K562 (cell line): ENCODE measurements at regions not wholly inside any gene's neighbourhood (a gene's known extent, or its start where the extent isn't known, plus 50 kb on each side); places are given as distances from the start of the nearest gene placed in this dataset.

Experiments
- CHD2 ChIP-seq: IDR thresholded peaks from 2 replicates; pipeline ENCODE4 v1.6.1; 2011; ENCODE audit warnings: low read depth, low read length
- JUN ChIP-seq, 2 experiments: sonication (generic) in 1 of 2; formaldehyde crosslinking in 1 of 2; IDR thresholded peaks; 2 replicates each; pipeline versions ENCODE4 v1.6.1 to v1.8.0; 2012 to 2022; ENCODE audit warnings: borderline replicate concordance in 2 of 2, mild to moderate bottlenecking in 2 of 2, improper control_type of control experiment in 1 of 2, low read depth in 1 of 2, low read length in 1 of 2, missing genetic modification reagents in 1 of 2
- REST ChIP-seq, 2 experiments: fragments of 450-650 bp; formaldehyde crosslinking in 1 of 2; IDR thresholded peaks; 2 replicates each; pipeline versions ENCODE4 v1.4.0 to v1.6.1; 2014 to 2020; ENCODE audit warnings: mild to moderate bottlenecking in 2 of 2, borderline replicate concordance in 1 of 2, low read depth in 1 of 2
- ZNF668 ChIP-seq: fragments of 250-450 bp; sonication (Bioruptor Pico); IDR thresholded peaks from 2 replicates; pipeline ENCODE4 v1.8.0; 2022; ENCODE audit warnings: mild to moderate bottlenecking, inconsistent platforms
- TF ChIP-seq, protein P1 (sequence below): fragments of 450-650 bp; IDR thresholded peaks from 2 replicates; pipeline ENCODE4 v1.6.1; 2018; ENCODE audit not compliant: partially characterized antibody

DNA sequence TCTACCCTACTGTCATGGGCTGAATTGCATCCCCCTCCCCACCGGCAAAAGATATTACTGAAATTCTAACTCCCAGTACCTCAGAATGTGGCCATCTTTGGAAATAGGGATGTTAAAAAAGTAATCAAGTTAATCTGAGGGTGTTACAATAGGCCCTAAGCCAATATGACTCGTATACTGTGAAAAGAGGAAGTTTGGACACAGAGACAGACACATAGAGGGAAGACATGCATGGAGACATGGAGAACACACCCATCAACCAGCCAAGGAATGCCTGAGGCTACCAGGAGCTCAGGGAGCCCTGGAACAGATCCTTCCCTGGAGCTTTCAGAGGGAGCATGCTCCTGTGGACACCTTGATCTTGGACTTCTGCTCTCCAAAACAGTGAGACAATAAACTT, 138.2 kb upstream of the ADO start:
- TF ChIP-seq, protein P1, sequence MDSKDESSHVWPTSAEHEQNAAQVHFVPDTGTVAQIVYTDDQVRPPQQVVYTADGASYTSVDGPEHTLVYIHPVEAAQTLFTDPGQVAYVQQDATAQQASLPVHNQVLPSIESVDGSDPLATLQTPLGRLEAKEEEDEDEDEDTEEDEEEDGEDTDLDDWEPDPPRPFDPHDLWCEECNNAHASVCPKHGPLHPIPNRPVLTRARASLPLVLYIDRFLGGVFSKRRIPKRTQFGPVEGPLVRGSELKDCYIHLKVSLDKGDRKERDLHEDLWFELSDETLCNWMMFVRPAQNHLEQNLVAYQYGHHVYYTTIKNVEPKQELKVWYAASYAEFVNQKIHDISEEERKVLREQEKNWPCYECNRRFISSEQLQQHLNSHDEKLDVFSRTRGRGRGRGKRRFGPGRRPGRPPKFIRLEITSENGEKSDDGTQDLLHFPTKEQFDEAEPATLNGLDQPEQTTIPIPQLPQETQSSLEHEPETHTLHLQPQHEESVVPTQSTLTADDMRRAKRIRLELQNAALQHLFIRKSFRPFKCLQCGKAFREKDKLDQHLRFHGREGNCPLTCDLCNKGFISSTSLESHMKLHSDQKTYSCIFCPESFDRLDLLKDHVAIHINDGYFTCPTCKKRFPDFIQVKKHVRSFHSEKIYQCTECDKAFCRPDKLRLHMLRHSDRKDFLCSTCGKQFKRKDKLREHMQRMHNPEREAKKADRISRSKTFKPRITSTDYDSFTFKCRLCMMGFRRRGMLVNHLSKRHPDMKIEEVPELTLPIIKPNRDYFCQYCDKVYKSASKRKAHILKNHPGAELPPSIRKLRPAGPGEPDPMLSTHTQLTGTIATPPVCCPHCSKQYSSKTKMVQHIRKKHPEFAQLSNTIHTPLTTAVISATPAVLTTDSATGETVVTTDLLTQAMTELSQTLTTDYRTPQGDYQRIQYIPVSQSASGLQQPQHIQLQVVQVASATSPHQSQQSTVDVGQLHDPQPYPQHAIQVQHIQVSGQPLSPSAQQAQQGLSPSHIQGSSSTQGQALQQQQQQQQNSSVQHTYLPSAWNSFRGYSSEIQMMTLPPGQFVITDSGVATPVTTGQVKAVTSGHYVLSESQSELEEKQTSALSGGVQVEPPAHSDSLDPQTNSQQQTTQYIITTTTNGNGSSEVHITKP = no peak
- TF ChIP-seq ZNF668 (CRISPR knock-in tag) (no peak), CHD2 (no peak), REST (IDR thresholded peaks at IDR 0.05; ENCODE audit: borderline replicate concordance) (no peak), REST (CRISPR knock-in tag; IDR thresholded peaks at IDR 0.05; ENCODE audit: low read depth) (no peak), JUN (IDR thresholded peaks at IDR 0.05; ENCODE audit: borderline replicate concordance, low read depth, low read length) (no peak), JUN (CRISPR knock-in tag; IDR thresholded peaks at IDR 0.05; ENCODE audit: borderline replicate concordance) (no peak)
